Islet of Langerhans (tissue), 1 donor: ENCODE measurements at regions not wholly inside any gene's neighbourhood (a gene's known extent, or its start where the extent isn't known, plus 50 kb on each side); places are given as distances from the start of the nearest gene placed in this dataset.
A peak's percentile ranks its signal among the peaks of the same experiment; 100 is the strongest.

Experiments
- FAIRE-seq: peaks from one replicate; lab custom pipeline; 2011; peaks lifted over from hg19 to GRCh38; lab: Jason Lieb, UNC

- no peak for FAIRE-seq
Measured at GRCh38 chrX:134173541-134174272, 63.3 kb upstream of the CCDC160 start.

- no peak for FAIRE-seq
Measured at GRCh38 chrX:134174273-134174660, 62.7 kb upstream of the CCDC160 start.

- FAIRE-seq = no peak
Measured at GRCh38 chrX:134174859-134175258, 62.1 kb upstream of the CCDC160 start.

GRCh38 chrX:134177527-134177926 lies 59.5 kb upstream of the CCDC160 start:
- peak; percentile 64 for FAIRE-seq

GRCh38 chrX:134180601-134181274 lies 56.2 kb upstream of the CCDC160 start:
- no peak for FAIRE-seq

GRCh38 chrX:134181275-134181660 lies 55.7 kb upstream of the CCDC160 start:
- FAIRE-seq = no peak

- no peak for FAIRE-seq
Measured at GRCh38 chrX:134183665-134184064, 53.3 kb upstream of the CCDC160 start.

GRCh38 chrX:134184936-134185335 lies 52.0 kb upstream of the CCDC160 start:
- FAIRE-seq = no peak

- no peak for FAIRE-seq
Measured at GRCh38 chrX:134186362-134187121, 50.4 kb upstream of the CCDC160 start.
